Neural progenitor cell (in vitro differentiated cells): ENCODE measurements at regions not wholly inside any gene's neighbourhood (a gene's known extent, or its start where the extent isn't known, plus 50 kb on each side); places are given as distances from the start of the nearest gene placed in this dataset.
A peak's percentile ranks its signal among the peaks of the same experiment; 100 is the strongest.

Experiments
- DNase-seq: peaks from one replicate; pipeline ENCODE4 v3.0.0-alpha.2; 2016; ENCODE audit warnings: low spot score
- H2AFZ ChIP-seq: fragments of 200-600 bp; sonication (generic); replicated peaks from 2 replicates; pipeline ENCODE4 v1.6.1; 2016; ENCODE audit warnings: antibody characterized with exemption
- H3F3A ChIP-seq: fragments of 200-600 bp; sonication (generic); 2 replicates; pipeline ENCODE4 v1.6.1; 2016; ENCODE audit warnings: antibody characterized with exemption, low read depth
- H3K27ac ChIP-seq: fragments of 200-600 bp; sonication (generic); 2 replicates; pipeline ENCODE4 v1.5.1; 2016; ENCODE audit warnings: mild to moderate bottlenecking
- H3K27me3 ChIP-seq: fragments of 200-600 bp; sonication (generic); 2 replicates; pipeline ENCODE4 v1.6.1; 2016; ENCODE audit warnings: mild to moderate bottlenecking, moderate library complexity
- H3K36me3 ChIP-seq: fragments of 200-600 bp; sonication (generic); 2 replicates; pipeline ENCODE4 v1.5.1; 2016
- H3K4me1 ChIP-seq: fragments of 200-600 bp; sonication (generic); 2 replicates; pipeline ENCODE4 v1.6.1; 2016; ENCODE audit warnings: mixed run types
- H3K4me2 ChIP-seq: fragments of 200-600 bp; sonication (generic); 2 replicates; pipeline ENCODE4 v1.6.1; 2016
- H3K4me3 ChIP-seq: fragments of 200-600 bp; sonication (generic); 2 replicates; pipeline ENCODE4 v1.5.1; 2016
- H3K79me2 ChIP-seq: fragments of 200-600 bp; sonication (generic); 2 replicates; pipeline ENCODE4 v1.6.1; 2016; ENCODE audit warnings: low read depth
- H3K9ac ChIP-seq: fragments of 200-600 bp; sonication (generic); 2 replicates; pipeline ENCODE4 v1.6.1; 2016
- H3K9me3 ChIP-seq: fragments of 200-600 bp; sonication (generic); 2 replicates; pipeline ENCODE4 v1.5.1; 2016; ENCODE audit warnings: low read depth
- H4K20me1 ChIP-seq: fragments of 200-600 bp; sonication (generic); 2 replicates; pipeline ENCODE4 v1.6.1; 2016; ENCODE audit warnings: low read depth
- H3K27ac Mint-ChIP-seq: 3 replicates; pipeline ENCODE4 v1.8.0; 2021; ENCODE audit warnings: mixed read lengths
- H3K27me3 Mint-ChIP-seq: 2 replicates; pipeline ENCODE4 v1.8.0; 2022; ENCODE audit warnings: low read depth, mild to moderate bottlenecking, inconsistent platforms, moderate library complexity, mixed read lengths; ENCODE audit not compliant: insufficient read depth
- H3K36me3 Mint-ChIP-seq: 3 replicates; pipeline ENCODE4 v1.8.0; 2021; ENCODE audit warnings: mixed read lengths
- H3K4me1 Mint-ChIP-seq: 3 replicates; pipeline ENCODE4 v1.8.0; 2021; ENCODE audit warnings: mixed read lengths
- H3K4me3 Mint-ChIP-seq: 3 replicates; pipeline ENCODE4 v1.8.0; 2021; ENCODE audit warnings: mild to moderate bottlenecking, moderate library complexity, mixed read lengths
- H3K9me3 Mint-ChIP-seq: 3 replicates; pipeline ENCODE4 v1.8.0; 2020; ENCODE audit warnings: mixed read lengths
- EZH2 ChIP-seq: fragments of 200-600 bp; sonication (generic); IDR thresholded peaks from 2 replicates; pipeline ENCODE4 v1.6.1; 2017; ENCODE audit warnings: antibody characterized with exemption, mild to moderate bottlenecking, moderate library complexity
- EZH2phosphoT487 ChIP-seq: fragments of 200-600 bp; sonication (generic); IDR thresholded peaks from 2 replicates; pipeline ENCODE4 v1.6.1; 2017; ENCODE audit warnings: antibody characterized with exemption
- TF ChIP-seq, protein P1 (sequence below): fragments of 200-600 bp; sonication (generic); IDR thresholded peaks from 2 replicates; pipeline ENCODE4 v1.5.1; 2017; ENCODE audit warnings: antibody characterized with exemption, mild to moderate bottlenecking

DNA sequence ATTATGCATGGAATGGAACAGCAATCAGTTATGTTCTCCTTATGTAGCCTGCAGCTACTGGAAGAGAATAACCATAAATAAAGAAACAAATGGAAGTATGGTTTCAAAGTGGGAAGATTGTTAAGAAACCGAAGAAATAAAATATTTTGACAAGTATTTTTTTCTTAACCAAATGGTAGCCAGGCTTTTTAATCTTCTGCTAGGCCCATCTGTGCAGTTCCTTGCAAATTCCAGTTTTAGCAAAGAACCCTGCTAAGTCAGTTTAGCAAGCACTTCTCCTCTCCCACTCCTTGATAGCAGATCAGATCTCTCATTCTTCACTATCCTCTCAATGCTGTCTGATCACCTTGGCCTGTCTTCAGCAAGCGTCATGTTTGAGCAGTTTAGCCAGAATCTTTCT, 111.1 kb upstream of the PRDM9 start:
- Histone ChIP-seq H2AFZ (no peak overlapping the region), H3K36me3 (no peaks in the 10 kb centered on the region), H3K9ac (no peak overlapping the region), H3K27ac (no peak overlapping the region), H3F3A (no peaks in the 10 kb centered on the region), H3K27me3 (no peaks in the 10 kb centered on the region), H3K4me2 (no peak overlapping the region), H4K20me1 (no peaks in the 10 kb centered on the region), H3K79me2 (no peaks in the 10 kb centered on the region), H3K9me3 (peaks cover 6% of the 10 kb centered on the region), H3K4me1 (no peaks in the 10 kb centered on the region), H3K4me3 (no peak overlapping the region)
- no peaks in the 10 kb centered on the region for H3K36me3 Mint-ChIP-seq
- H3K27ac Mint-ChIP-seq, result no peak overlapping the region
- peaks cover 2% of the 10 kb centered on the region for H3K27me3 Mint-ChIP-seq
- peaks cover 4% of the 10 kb centered on the region for H3K9me3 Mint-ChIP-seq
- TF ChIP-seq, protein P1, sequence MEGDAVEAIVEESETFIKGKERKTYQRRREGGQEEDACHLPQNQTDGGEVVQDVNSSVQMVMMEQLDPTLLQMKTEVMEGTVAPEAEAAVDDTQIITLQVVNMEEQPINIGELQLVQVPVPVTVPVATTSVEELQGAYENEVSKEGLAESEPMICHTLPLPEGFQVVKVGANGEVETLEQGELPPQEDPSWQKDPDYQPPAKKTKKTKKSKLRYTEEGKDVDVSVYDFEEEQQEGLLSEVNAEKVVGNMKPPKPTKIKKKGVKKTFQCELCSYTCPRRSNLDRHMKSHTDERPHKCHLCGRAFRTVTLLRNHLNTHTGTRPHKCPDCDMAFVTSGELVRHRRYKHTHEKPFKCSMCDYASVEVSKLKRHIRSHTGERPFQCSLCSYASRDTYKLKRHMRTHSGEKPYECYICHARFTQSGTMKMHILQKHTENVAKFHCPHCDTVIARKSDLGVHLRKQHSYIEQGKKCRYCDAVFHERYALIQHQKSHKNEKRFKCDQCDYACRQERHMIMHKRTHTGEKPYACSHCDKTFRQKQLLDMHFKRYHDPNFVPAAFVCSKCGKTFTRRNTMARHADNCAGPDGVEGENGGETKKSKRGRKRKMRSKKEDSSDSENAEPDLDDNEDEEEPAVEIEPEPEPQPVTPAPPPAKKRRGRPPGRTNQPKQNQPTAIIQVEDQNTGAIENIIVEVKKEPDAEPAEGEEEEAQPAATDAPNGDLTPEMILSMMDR, result no peak
- TF ChIP-seq EZH2phosphoT487 (no peak), EZH2 (no peak)
- H3K4me3 Mint-ChIP-seq, result no peak overlapping the region
- no peaks in the 10 kb centered on the region for H3K4me1 Mint-ChIP-seq
- DNase-seq, result no peak

GRCh38 chr5:23389291-23390101, 117.9 kb upstream of the PRDM9 start:
- peaks cover 6% of the 10 kb centered on the region for H3K9me3 ChIP-seq
- H4K20me1 ChIP-seq, result no peaks in the 10 kb centered on the region
- Mint-ChIP-seq H3K27me3 (peaks cover 6% of the 10 kb centered on the region), H3K27ac (no peak overlapping the region), H3K9me3 (peaks cover 4% of the 10 kb centered on the region), H3K4me1 (peaks cover 7% of the 10 kb centered on the region), H3K4me3 (no peak overlapping the region), H3K36me3 (no peaks in the 10 kb centered on the region)
- no peak overlapping the region for H3K9ac ChIP-seq
- peaks cover 18% of the 10 kb centered on the region for H3F3A ChIP-seq
- H3K36me3 ChIP-seq, result no peaks in the 10 kb centered on the region
- H3K4me2 ChIP-seq, result peak overlapping the region; percentile 61
- H3K27ac ChIP-seq, result peak overlapping the region; percentile 69
- no peak overlapping the region for H2AFZ ChIP-seq
- TF ChIP-seq EZH2phosphoT487, result peak; percentile 79
- TF ChIP-seq, protein P1, result no peak
- H3K79me2 ChIP-seq, result no peaks in the 10 kb centered on the region
- H3K4me3 ChIP-seq, result no peak overlapping the region
- no peaks in the 10 kb centered on the region for H3K27me3 ChIP-seq
- peaks cover 38% of the 10 kb centered on the region for H3K4me1 ChIP-seq
- peak; percentile 73 for DNase-seq

DNA sequence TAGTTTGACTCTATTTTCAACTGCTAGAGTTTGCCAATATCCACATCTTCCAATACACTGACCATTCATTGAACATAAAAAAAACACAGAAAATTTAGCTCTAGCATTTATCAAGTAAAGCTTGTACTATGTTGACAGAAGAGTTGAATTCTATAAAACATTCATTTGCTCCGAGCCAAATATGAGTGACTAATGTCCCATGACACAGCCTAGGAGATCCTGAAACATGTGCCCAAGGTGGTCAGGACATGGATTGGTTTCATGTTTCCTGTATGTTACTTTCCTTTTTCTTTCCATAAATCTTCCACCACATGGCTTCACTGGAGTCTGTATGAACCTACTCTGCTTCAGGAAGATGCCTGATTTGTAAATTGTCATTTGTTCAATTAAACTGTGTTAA, 122.4 kb upstream of the PRDM9 start:
- Histone ChIP-seq H3K27me3 (no peaks in the 10 kb centered on the region), H3F3A (peaks cover 16% of the 10 kb centered on the region), H3K9ac (no peak overlapping the region), H2AFZ (no peak overlapping the region), H3K4me1 (peaks cover 36% of the 10 kb centered on the region), H3K4me2 (no peak overlapping the region), H3K4me3 (no peak overlapping the region), H3K27ac (no peak overlapping the region), H4K20me1 (no peaks in the 10 kb centered on the region), H3K9me3 (no peaks in the 10 kb centered on the region), H3K36me3 (no peaks in the 10 kb centered on the region), H3K79me2 (no peaks in the 10 kb centered on the region)
- TF ChIP-seq, protein P1, result no peak
- no peak for TF ChIP-seq EZH2phosphoT487
- no peak for TF ChIP-seq EZH2
- H3K27me3 Mint-ChIP-seq, result peaks cover 4% of the 10 kb centered on the region
- peaks cover 7% of the 10 kb centered on the region for H3K4me1 Mint-ChIP-seq
- no peak overlapping the region for H3K27ac Mint-ChIP-seq
- H3K9me3 Mint-ChIP-seq, result no peaks in the 10 kb centered on the region
- no peak overlapping the region for H3K4me3 Mint-ChIP-seq
- H3K36me3 Mint-ChIP-seq, result no peaks in the 10 kb centered on the region
- no peak for DNase-seq
